CD4-positive, alpha-beta T cell (primary cell): ENCODE measurements at regions not wholly inside any gene's neighbourhood (a gene's known extent, or its start where the extent isn't known, plus 50 kb on each side); places are given as distances from the start of the nearest gene placed in this dataset.

Experiments
- ATAC-seq: fragments of 200-7000 bp; cut with Tn5 transposase; one replicate; pipeline ENCODE4 v1.10.0; 2022; ENCODE audit warnings: mild to moderate bottlenecking; ENCODE audit not compliant: poor library complexity
- CTCF ChIA-PET: fragments of 350-600 bp; sonication (Branson Sonifier 250); formaldehyde crosslinking; loops from one replicate; lab custom pipeline; 2021; ENCODE audit warnings: antibody characterized with exemption, inconsistent platforms; lab: Charles Lee
- POLR2A ChIA-PET: fragments of 350-600 bp; sonication (Branson Sonifier 250); formaldehyde crosslinking; loops from one replicate; lab custom pipeline; 2021; ENCODE audit warnings: antibody characterized with exemption, inconsistent platforms; lab: Charles Lee
- DNase-seq, 14 experiments: peaks; one replicate each; pipeline ENCODE4 v3.0.0-alpha.2; 2013 to 2020; ENCODE audit warnings: mixed read lengths in 2 of 14
- H3K27ac ChIP-seq, 2 donors: one replicate each; pipeline versions ENCODE4 v1.5.1 to v1.7.0; 2013; ENCODE audit warnings: low read length in 2 of 2, low read depth in 1 of 2, mild to moderate bottlenecking in 1 of 2
- H3K27me3 ChIP-seq, 2 experiments: 1 replicate in 1 of 2; 2 replicates in 1 of 2; pipeline versions ENCODE4 v1.6.1 to v1.7.0; 2013; ENCODE audit warnings: low read length in 2 of 2, control low read depth in 1 of 2, mild to moderate bottlenecking in 1 of 2, moderate library complexity in 1 of 2; ENCODE audit not compliant: insufficient read depth in 2 of 2, control insufficient read depth in 1 of 2
- H3K36me3 ChIP-seq: one replicate; pipeline ENCODE4 v1.6.1; 2013; ENCODE audit warnings: low read length, control low read depth; ENCODE audit not compliant: insufficient read depth
- H3K4me1 ChIP-seq: one replicate; pipeline ENCODE4 v1.6.1; 2013; ENCODE audit warnings: low read length, control low read depth; ENCODE audit not compliant: insufficient read depth
- H3K4me3 ChIP-seq: one replicate; pipeline ENCODE4 v1.5.1; 2013; ENCODE audit warnings: mild to moderate bottlenecking, low read length, moderate library complexity
- H3K9me3 ChIP-seq, 2 experiments: 1 replicate in 1 of 2; 2 replicates in 1 of 2; pipeline versions ENCODE4 v1.6.1 to v1.7.0; 2013; ENCODE audit warnings: low read length in 2 of 2, mild to moderate bottlenecking in 2 of 2, control low read depth in 1 of 2, moderate library complexity in 1 of 2; ENCODE audit not compliant: control insufficient read depth in 1 of 2, insufficient read depth in 1 of 2
- H3K27ac Mint-ChIP-seq: one replicate; pipeline ENCODE4 v1.8.0; 2020; ENCODE audit warnings: mixed read lengths
- H3K27me3 Mint-ChIP-seq: one replicate; pipeline ENCODE4 v1.8.0; 2021; ENCODE audit warnings: mixed read lengths
- H3K36me3 Mint-ChIP-seq: one replicate; pipeline ENCODE4 v1.8.0; 2021; ENCODE audit warnings: low read depth, mixed read lengths
- H3K4me1 Mint-ChIP-seq: one replicate; pipeline ENCODE4 v1.8.0; 2021; ENCODE audit warnings: low read depth, mixed read lengths
- H3K4me3 Mint-ChIP-seq: one replicate; pipeline ENCODE4 v1.8.0; 2020; ENCODE audit warnings: mild to moderate bottlenecking, mixed read lengths
- H3K9me3 Mint-ChIP-seq: one replicate; pipeline ENCODE4 v1.8.0; 2020; ENCODE audit warnings: mixed read lengths
- intact Hi-C, 2 experiments: fragments of 100-400 bp; cut with DNase I in 1 of 2; cut with micrococcal nuclease in 1 of 2; formaldehyde crosslinking; loops; one replicate each; pipeline versions ENCODE4 v1.15.1 to v1.9.0; 2023 to 2025; cut with DNase I, micrococcal nuclease
- TF ChIP-seq, protein P1 (sequence below): fragments of 200-600 bp; IDR thresholded peaks from one replicate; pipeline ENCODE4 v1.8.0; 2022; ENCODE audit warnings: antibody characterized with exemption, mild to moderate bottlenecking

DNA sequence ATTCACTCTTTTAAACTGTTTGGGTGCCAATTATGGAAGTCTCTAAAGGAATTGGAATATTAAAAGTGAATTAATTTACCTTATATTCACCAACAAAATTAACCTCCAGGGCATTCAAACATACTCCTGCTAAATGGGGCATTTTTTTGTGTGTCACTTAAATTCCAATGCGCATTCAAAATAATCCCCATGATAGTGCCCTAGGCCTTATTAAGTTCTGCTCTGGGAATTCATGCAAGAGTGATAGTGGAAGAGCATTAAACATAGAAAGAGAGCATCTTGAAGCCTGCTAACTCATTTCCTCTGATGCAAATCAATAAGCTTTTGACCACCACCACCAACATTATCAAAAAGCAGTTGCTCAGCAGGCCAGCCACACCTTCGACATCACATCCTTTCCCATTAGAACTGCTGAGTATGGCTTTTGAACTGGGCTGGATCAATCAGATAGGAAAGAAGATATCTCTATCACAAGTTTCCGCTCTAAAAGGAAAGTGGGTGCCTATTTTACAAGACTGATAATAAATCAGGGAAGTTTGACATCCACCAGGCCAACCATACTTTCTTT is 156.7 kb downstream of the TMCO5A start:
- POLR2A ChIA-PET: no interaction called here
- TF ChIP-seq, protein P1, sequence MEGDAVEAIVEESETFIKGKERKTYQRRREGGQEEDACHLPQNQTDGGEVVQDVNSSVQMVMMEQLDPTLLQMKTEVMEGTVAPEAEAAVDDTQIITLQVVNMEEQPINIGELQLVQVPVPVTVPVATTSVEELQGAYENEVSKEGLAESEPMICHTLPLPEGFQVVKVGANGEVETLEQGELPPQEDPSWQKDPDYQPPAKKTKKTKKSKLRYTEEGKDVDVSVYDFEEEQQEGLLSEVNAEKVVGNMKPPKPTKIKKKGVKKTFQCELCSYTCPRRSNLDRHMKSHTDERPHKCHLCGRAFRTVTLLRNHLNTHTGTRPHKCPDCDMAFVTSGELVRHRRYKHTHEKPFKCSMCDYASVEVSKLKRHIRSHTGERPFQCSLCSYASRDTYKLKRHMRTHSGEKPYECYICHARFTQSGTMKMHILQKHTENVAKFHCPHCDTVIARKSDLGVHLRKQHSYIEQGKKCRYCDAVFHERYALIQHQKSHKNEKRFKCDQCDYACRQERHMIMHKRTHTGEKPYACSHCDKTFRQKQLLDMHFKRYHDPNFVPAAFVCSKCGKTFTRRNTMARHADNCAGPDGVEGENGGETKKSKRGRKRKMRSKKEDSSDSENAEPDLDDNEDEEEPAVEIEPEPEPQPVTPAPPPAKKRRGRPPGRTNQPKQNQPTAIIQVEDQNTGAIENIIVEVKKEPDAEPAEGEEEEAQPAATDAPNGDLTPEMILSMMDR: no peak
- Mint-ChIP-seq H3K27ac (no peak overlapping the region), H3K9me3 (no peaks in the 10 kb centered on the region), H3K4me3 (no peak overlapping the region), H3K4me1 (no peaks in the 10 kb centered on the region), H3K27me3 (peaks cover 31% of the 10 kb centered on the region), H3K36me3 (no peaks in the 10 kb centered on the region)
- CTCF ChIA-PET: no interaction called here
- no peaks in the 10 kb centered on the region for H3K27me3 ChIP-seq
- no peak for DNase-seq
- H3K27ac ChIP-seq: no peak overlapping the region
- H3K9me3 ChIP-seq: no peaks in the 10 kb centered on the region
- H3K4me1 ChIP-seq: no peaks in the 10 kb centered on the region
- intact Hi-C loops: no loop called here
- H3K36me3 ChIP-seq: no peaks in the 10 kb centered on the region
- no peak overlapping the region for H3K4me3 ChIP-seq
- no peak for ATAC-seq

DNA sequence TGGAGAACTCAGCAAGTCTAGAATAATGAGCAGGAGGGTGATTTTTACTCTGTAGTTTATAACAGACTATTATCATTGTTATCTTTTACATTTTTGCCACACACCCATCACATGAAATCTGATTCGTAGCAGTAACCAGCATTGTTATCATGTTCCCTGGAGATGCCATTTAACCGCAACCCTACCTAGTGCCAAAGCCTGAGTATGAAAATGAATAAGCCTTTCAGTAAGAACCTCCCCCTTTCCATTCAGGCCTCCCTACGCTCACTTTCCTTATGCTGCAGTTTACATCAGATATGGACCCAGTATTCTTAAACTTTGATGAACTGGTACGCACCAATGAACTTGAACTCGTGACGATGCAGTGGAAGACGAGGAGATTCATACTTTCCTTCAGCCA is 158.7 kb upstream of the SPRED1 start:
- ChIA-PET CTCF (no interaction called here), POLR2A (no interaction called here)
- no peak overlapping the region for H3K4me3 ChIP-seq
- H3K4me1 Mint-ChIP-seq: no peaks in the 10 kb centered on the region
- H3K4me3 Mint-ChIP-seq: no peak overlapping the region
- H3K27me3 ChIP-seq: no peaks in the 10 kb centered on the region
- H3K4me1 ChIP-seq: no peaks in the 10 kb centered on the region
- H3K27me3 Mint-ChIP-seq: peaks cover 15% of the 10 kb centered on the region
- H3K36me3 ChIP-seq: no peaks in the 10 kb centered on the region
- H3K27ac Mint-ChIP-seq: no peak overlapping the region
- no peak overlapping the region for H3K27ac ChIP-seq
- TF ChIP-seq, protein P1: no peak
- intact Hi-C loops: no loop called here
- no peaks in the 10 kb centered on the region for H3K36me3 Mint-ChIP-seq
- H3K9me3 Mint-ChIP-seq: peaks cover 3% of the 10 kb centered on the region
- DNase-seq (no peak), ATAC-seq (no peak)
- H3K9me3 ChIP-seq: no peaks in the 10 kb centered on the region

DNA sequence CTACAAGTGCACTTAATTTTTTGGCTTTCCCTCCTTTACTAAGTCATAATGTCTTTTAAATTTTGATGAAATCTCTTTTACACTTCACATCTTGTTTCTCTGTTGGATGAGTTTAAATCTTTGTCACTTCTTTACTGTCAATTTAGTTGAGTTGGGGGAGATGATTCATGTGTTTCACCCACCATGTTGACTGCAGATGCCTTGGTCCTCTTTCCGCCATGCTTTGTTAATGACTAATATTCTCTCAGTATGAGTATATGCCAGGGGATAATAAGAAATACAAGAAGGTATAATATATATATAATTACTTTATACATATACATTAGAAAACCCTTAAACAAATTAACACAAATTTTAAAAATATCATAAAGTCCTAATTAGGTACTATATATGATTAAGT is 149.7 kb upstream of the SPRED1 start:
- ATAC-seq (no peak), DNase-seq (no peak)
- ChIA-PET POLR2A (no interaction called here), CTCF (no interaction called here)
- Mint-ChIP-seq H3K4me3 (no peak overlapping the region), H3K4me1 (no peaks in the 10 kb centered on the region), H3K36me3 (no peaks in the 10 kb centered on the region), H3K27me3 (peaks cover 13% of the 10 kb centered on the region), H3K9me3 (peaks cover 6% of the 10 kb centered on the region), H3K27ac (no peak overlapping the region)
- Histone ChIP-seq H3K36me3 (no peaks in the 10 kb centered on the region), H3K4me3 (no peak overlapping the region), H3K4me1 (no peaks in the 10 kb centered on the region), H3K27ac (no peak overlapping the region), H3K9me3 (peaks cover 0 to 11% of the 10 kb centered on the region in 2 experiments), H3K27me3 (no peaks in the 10 kb centered on the region)
- TF ChIP-seq, protein P1: no peak
- intact Hi-C loops: no loop called here
